Body of pancreas (tissue), 4 donors: ENCODE measurements at regions not wholly inside any gene's neighbourhood (a gene's known extent, or its start where the extent isn't known, plus 50 kb on each side); places are given as distances from the start of the nearest gene placed in this dataset.
"Not testable (repeated sequence)": the region's sequence is repeated elsewhere in the genome, so short reads cannot be mapped to it uniquely, and the experiment has no call there.

Experiments
- ATAC-seq: fragments of 150-250 bp; one replicate; pipeline ENCODE4 v1.9.1; 2016
- DNase-seq, 4 donors: peaks; one replicate each; pipeline ENCODE4 v3.0.0-alpha.2; 2019
- H3K27ac ChIP-seq, 4 donors: fragments of 200-600 bp; sonication (generic); 1 replicate in 3 of 4; 2 replicates in 1 of 4; pipeline versions ENCODE4 v1.5.1 to v1.6.1; 2016 to 2019; ENCODE audit warnings: mild to moderate bottlenecking in 1 of 4, mixed read lengths in 1 of 4, moderate library complexity in 1 of 4
- H3K27me3 ChIP-seq, 2 donors: fragments of 200-600 bp; sonication (generic); one replicate each; pipeline ENCODE4 v1.6.0; 2016; ENCODE audit warnings: mild to moderate bottlenecking in 1 of 2
- H3K36me3 ChIP-seq, 2 donors: fragments of 200-600 bp; sonication (generic); replicated peaks in 1 of 2; 2 replicates each; pipeline ENCODE4 v1.5.1; 2016; ENCODE audit warnings: low read depth in 2 of 2; ENCODE audit not compliant: insufficient read depth in 1 of 2
- H3K4me1 ChIP-seq: fragments of 200-600 bp; sonication (generic); one replicate; pipeline ENCODE4 v1.6.0; 2016
- H3K4me3 ChIP-seq, 2 donors: fragments of 200-600 bp; sonication (generic); 1 replicate in 1 of 2; 2 replicates in 1 of 2; pipeline ENCODE4 v1.5.1; 2016 to 2019
- H3K9me3 ChIP-seq, 3 donors: fragments of 200-600 bp; sonication (generic); 1 replicate in 2 of 3; 2 replicates in 1 of 3; pipeline ENCODE4 v1.5.1; 2016
- CTCF ChIP-seq, 7 experiments: fragments of 450-650 bp in 4 of 7; fragments of 200-600 bp in 3 of 7; sonication (generic) in 3 of 7; IDR thresholded peaks; one replicate each; pipeline ENCODE4 v1.5.1; 2016 to 2019; ENCODE audit warnings: antibody characterized with exemption in 7 of 7
- POLR2A ChIP-seq, 3 donors: fragments of 450-650 bp; IDR thresholded peaks; one replicate each; pipeline ENCODE4 v1.6.1; 2016; ENCODE audit warnings: antibody characterized with exemption in 3 of 3, mild to moderate bottlenecking in 2 of 3
- WGBS, 2 donors: methylation state at CpG; one replicate each; pipeline ENCODE4 v1.1.5; 2017; 5-methylcytosine and 5-hydroxymethylcytosine counted together
- intact Hi-C: fragments of 100-400 bp; cut with DNase I; formaldehyde crosslinking; loops from one replicate; pipeline ENCODE4 v1.15.1; 2023

- ATAC-seq (no peak), DNase-seq (no peak)
- H3K4me3 ChIP-seq = no peak overlapping the region
- intact Hi-C loops = loop anchor here (10.0 kb wide), 1 partner anchor 731 kb away; no protein-coding TSS in a partner anchor
- no peaks in the 10 kb centered on the region for H3K9me3 ChIP-seq
- no peaks in the 10 kb centered on the region for H3K36me3 ChIP-seq
- WGBS, 2 donors = 85 to 90% methylated on average over 1 of the region's 1 CpG
- no peaks in the 10 kb centered on the region for H3K27me3 ChIP-seq
- H3K4me1 ChIP-seq = no peaks in the 10 kb centered on the region
- H3K27ac ChIP-seq = no peak overlapping the region
- TF ChIP-seq POLR2A (IDR thresholded peaks at IDR 0.05) = no peak
- no peak for TF ChIP-seq CTCF (IDR thresholded peaks at IDR 0.05)
Measured at GRCh38 chr1:219066098-219066497, 107.6 kb upstream of the LYPLAL1 start.

- Histone ChIP-seq H3K27me3 (no peaks in the 10 kb centered on the region), H3K4me3 (no peak overlapping the region), H3K36me3 (no peaks in the 10 kb centered on the region), H3K9me3 (no peaks in the 10 kb centered on the region), H3K27ac (no peak overlapping the region), H3K4me1 (no peaks in the 10 kb centered on the region)
- WGBS, 2 donors = 80 to 83% methylated on average over 1 of the region's 1 CpG
- TF ChIP-seq CTCF (IDR thresholded peaks at IDR 0.05) (peak in 6 of 7 experiments; percentile 9 to 66 (median 54)), POLR2A (IDR thresholded peaks at IDR 0.05) (no peak)
- intact Hi-C loops = loop anchor here (10.0 kb wide), 1 partner anchor 732 kb away; no protein-coding TSS in a partner anchor
- ATAC-seq (peak; percentile 72), DNase-seq (no peak)
Measured at GRCh38 chr1:219066631-219067349, 106.9 kb upstream of the LYPLAL1 start.

GRCh38 chr1:219067350-219067712 lies 106.3 kb upstream of the LYPLAL1 start:
- Histone ChIP-seq H3K27me3 (no peaks in the 10 kb centered on the region), H3K27ac (no peak overlapping the region), H3K36me3 (no peaks in the 10 kb centered on the region), H3K4me3 (no peak overlapping the region), H3K9me3 (no peaks in the 10 kb centered on the region), H3K4me1 (no peaks in the 10 kb centered on the region)
- no peak for DNase-seq
- intact Hi-C loops = loop anchor here (10.0 kb wide), 1 partner anchor 733 kb away; no protein-coding TSS in a partner anchor
- TF ChIP-seq POLR2A (IDR thresholded peaks at IDR 0.05) (no peak), CTCF (IDR thresholded peaks at IDR 0.05) (no peak)
- ATAC-seq = no peak
- WGBS, 2 donors = 84 to 94% methylated on average over 4 of the region's 4 CpGs

- H3K27ac ChIP-seq, H3K9me3 ChIP-seq, H3K4me3 ChIP-seq, DNase-seq, H3K36me3 ChIP-seq, ATAC-seq, intact Hi-C loops, H3K27me3 ChIP-seq: not testable (repeated sequence)
- 96 to 98% methylated on average over 2 of the region's 2 CpGs for WGBS, 2 donors
- peaks cover 14% of the 10 kb centered on the region for H3K4me1 ChIP-seq
Measured at GRCh38 chr1:219070395-219070794, 103.3 kb upstream of the LYPLAL1 start.

- no peaks in the 10 kb centered on the region for H3K36me3 ChIP-seq
- DNase-seq (no peak), ATAC-seq (no peak)
- H3K4me3 ChIP-seq = no peak overlapping the region
- intact Hi-C loops = no loop called here
- 90 to 94% methylated on average over 4 of the region's 4 CpGs for WGBS, 2 donors
- H3K4me1 ChIP-seq = peaks cover 14% of the 10 kb centered on the region
- no peaks in the 10 kb centered on the region for H3K9me3 ChIP-seq
- no peak for TF ChIP-seq CTCF (IDR thresholded peaks at IDR 0.05)
- TF ChIP-seq POLR2A (IDR thresholded peaks at IDR 0.05) = no peak
- H3K27me3 ChIP-seq = no peaks in the 10 kb centered on the region
- H3K27ac ChIP-seq = no peak overlapping the region
Measured at GRCh38 chr1:219071209-219071608, 102.5 kb upstream of the LYPLAL1 start.
